Spleen (tissue), 11 donors: ENCODE measurements at regions not wholly inside any gene's neighbourhood (a gene's known extent, or its start where the extent isn't known, plus 50 kb on each side); places are given as distances from the start of the nearest gene placed in this dataset.
"Not testable (repeated sequence)": the region's sequence is repeated elsewhere in the genome, so short reads cannot be mapped to it uniquely, and the experiment has no call there.

Source experiments
- DNase-seq: peaks from one replicate; pipeline ENCODE4 v3.0.0-alpha.2; 2020
- H3K27ac ChIP-seq, 8 donors: fragments of 200-600 bp; sonication (generic) in 7 of 8; 1 replicate in 4 of 8; 2 replicates in 4 of 8; pipeline versions ENCODE4 v1.5.0 to v1.8.0; 2016 to 2021; ENCODE audit warnings: inconsistent platforms in 4 of 8, mild to moderate bottlenecking in 4 of 8, moderate library complexity in 1 of 8
- H3K27me3 ChIP-seq, 7 donors: fragments of 200-600 bp; sonication (generic) in 6 of 7; replicated peaks in 1 of 7; 1 replicate in 4 of 7; 2 replicates in 3 of 7; pipeline versions ENCODE4 v1.5.0 to v1.8.0; 2016 to 2021; ENCODE audit warnings: inconsistent platforms in 3 of 7, mild to moderate bottlenecking in 1 of 7
- H3K36me3 ChIP-seq, 6 donors: fragments of 200-600 bp; sonication (generic) in 5 of 6; 1 replicate in 4 of 6; 2 replicates in 2 of 6; pipeline versions ENCODE4 v1.5.0 to v1.8.0; 2016 to 2021; ENCODE audit warnings: inconsistent platforms in 2 of 6
- H3K4me1 ChIP-seq, 6 donors: fragments of 200-600 bp; sonication (generic) in 5 of 6; 1 replicate in 3 of 6; 2 replicates in 3 of 6; pipeline versions ENCODE4 v1.5.0 to v1.8.0; 2016 to 2021; ENCODE audit warnings: inconsistent platforms in 3 of 6
- H3K4me3 ChIP-seq, 8 donors: fragments of 200-600 bp; sonication (generic) in 7 of 8; 1 replicate in 4 of 8; 2 replicates in 4 of 8; pipeline versions ENCODE4 v1.5.0 to v1.8.0; 2016 to 2021; ENCODE audit warnings: inconsistent platforms in 4 of 8, mild to moderate bottlenecking in 4 of 8, moderate library complexity in 2 of 8
- H3K9me3 ChIP-seq, 8 donors: fragments of 200-600 bp; sonication (generic) in 7 of 8; 1 replicate in 4 of 8; 2 replicates in 4 of 8; pipeline versions ENCODE4 v1.5.0 to v1.8.0; 2016 to 2021; ENCODE audit warnings: inconsistent platforms in 4 of 8
- CTCF ChIP-seq, 11 experiments: fragments of 200-600 bp in 7 of 11; fragments of 450-650 bp in 4 of 11; sonication (generic) in 4 of 11; IDR thresholded peaks in 8 of 11; conservative IDR thresholded peaks in 3 of 11; 1 replicate in 7 of 11; 2 replicates in 4 of 11; pipeline versions ENCODE4 v1.4.0 to v1.8.0; 2016 to 2021; ENCODE audit warnings: antibody characterized with exemption in 11 of 11, inconsistent platforms in 4 of 11, mild to moderate bottlenecking in 1 of 11
- POLR2A ChIP-seq, 3 donors: fragments of 450-650 bp; IDR thresholded peaks; one replicate each; pipeline ENCODE4 v1.5.1; 2017; ENCODE audit warnings: antibody characterized with exemption in 3 of 3, mild to moderate bottlenecking in 1 of 3
- POLR2AphosphoS5 ChIP-seq, 3 donors: sonication (generic); formaldehyde crosslinking; IDR thresholded peaks; one replicate each; pipeline ENCODE4 v1.5.1; 2017; ENCODE audit warnings: antibody characterized with exemption in 3 of 3
- WGBS, 5 donors: extraction: QIAGEN DNeasy Blood & Tissue Kit in 3 of 5; methylation state at CpG; one replicate each; pipeline versions ENCODE4 v1.1.5 to v1.1.7; 2013 to 2018; 5-methylcytosine and 5-hydroxymethylcytosine counted together
- intact Hi-C: fragments of 100-400 bp; cut with DNase I; formaldehyde crosslinking; loops from one replicate; pipeline ENCODE4 v1.15.0; 2023; ENCODE audit warnings: low total_unique reads
- donor health status: healthy with polysubstance abuse.
- donor health status: DM: no; HTN: no; CAD: no; lungs with moderate emphysema.
- donor health status: DM: no; HTN: no; CAD: no.
- donor health status: Bipolar disorder and iron deficiency.
- donor health status: healthy.
- donor health status: DM: no; HTN: no; CAD: no.
- donor health status: DM: yes; HTN: yes; CAD: no.

- no peaks in the 10 kb centered on the region for H3K4me1 ChIP-seq
- no peak overlapping the region for H3K27ac ChIP-seq
- no peaks in the 10 kb centered on the region for H3K27me3 ChIP-seq
- H3K4me3 ChIP-seq, result no peak overlapping the region
- no peak for TF ChIP-seq POLR2A (IDR thresholded peaks at IDR 0.05)
- TF ChIP-seq CTCF (IDR thresholded peaks at IDR 0.05 in 8 of 11, conservative IDR thresholded peaks at IDR 0.05 in 3 of 11), result no peak
- no peak for TF ChIP-seq POLR2AphosphoS5 (IDR thresholded peaks at IDR 0.05)
- H3K36me3 ChIP-seq, result no peaks in the 10 kb centered on the region
- no peak for DNase-seq
- peaks cover 9 to 70% (median 61%) of the 10 kb centered on the region in 8 donors for H3K9me3 ChIP-seq
- intact Hi-C loops, result no loop called here
- 55 to 61% (median 59%) methylated on average over 4 of the region's 4 CpGs for WGBS, 5 donors
These were observed 4202.2 kb upstream of the OR11H1 start for GRCh38 chr22:11325767-11326166.

DNA sequence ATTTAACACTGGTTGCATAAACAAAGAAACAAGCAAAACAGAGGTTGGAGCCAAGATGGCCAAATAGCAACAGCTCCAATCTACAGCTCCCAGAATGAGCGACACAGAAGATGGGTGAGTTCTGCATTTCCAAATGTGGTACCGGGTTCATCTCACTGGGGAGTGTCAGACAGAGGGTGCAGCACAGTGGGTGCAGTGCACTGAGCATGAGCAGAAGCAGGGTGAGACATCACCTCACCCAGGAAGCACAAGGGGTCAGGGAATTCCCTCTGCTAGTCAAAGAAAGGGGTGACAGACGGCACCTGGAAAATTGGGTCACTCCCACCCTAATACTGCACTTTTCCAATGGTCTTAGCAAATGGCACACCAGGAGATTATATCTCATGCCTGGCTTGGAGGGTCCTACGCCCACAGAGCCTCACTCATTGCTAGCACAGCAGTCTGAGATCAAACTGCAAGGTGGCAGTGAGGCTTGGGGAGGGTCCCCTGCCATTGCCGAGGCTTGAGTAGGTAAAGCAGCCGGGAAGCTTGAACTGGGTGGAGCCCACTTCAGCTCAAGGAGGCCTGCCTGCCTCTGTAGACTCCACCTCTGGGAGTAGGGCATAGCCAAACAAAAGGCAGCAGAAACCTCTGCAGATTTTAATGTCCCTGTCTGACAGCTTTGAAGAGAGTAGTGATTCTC lies 4186.5 kb upstream of the OR11H1 start:
- WGBS, 5 donors, result 58 to 67% (median 62%) methylated on average over 6 of the region's 6 CpGs
- intact Hi-C loops, DNase-seq, H3K27ac ChIP-seq, H3K27me3 ChIP-seq, H3K4me3 ChIP-seq, H3K36me3 ChIP-seq, H3K4me1 ChIP-seq: not testable (repeated sequence)
- H3K9me3 ChIP-seq, result peaks cover 6 to 90% (median 45%) of the 10 kb centered on the region in 8 donors

DNA sequence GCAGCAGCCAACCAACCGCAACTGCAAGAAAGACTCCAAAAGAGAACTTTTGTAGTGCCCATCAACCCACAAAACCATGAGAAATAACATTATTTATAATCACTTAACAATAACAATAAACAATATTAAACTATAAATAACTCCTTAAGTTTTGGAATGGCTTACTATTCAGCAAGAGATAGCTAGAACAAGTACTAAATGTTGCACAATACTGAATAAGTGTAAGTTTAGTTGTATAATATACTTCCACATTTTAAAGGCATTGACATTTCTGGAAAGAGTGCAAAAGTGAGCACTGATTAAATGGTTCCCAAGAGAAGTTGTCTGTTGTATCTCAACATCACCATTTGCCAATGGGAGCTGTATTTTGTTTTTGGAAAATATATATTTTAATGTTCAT lies 4176.8 kb upstream of the OR11H1 start:
- H3K9me3 ChIP-seq, result peaks cover 0 to 87% (median 70%) of the 10 kb centered on the region in 8 donors
- H3K36me3 ChIP-seq, H3K27ac ChIP-seq, H3K4me3 ChIP-seq, H3K27me3 ChIP-seq, DNase-seq, intact Hi-C loops, H3K4me1 ChIP-seq: not testable (repeated sequence)
- WGBS, 5 donors, result 38 to 52% (median 48%) methylated on average over 1 of the region's 1 CpG

DNA sequence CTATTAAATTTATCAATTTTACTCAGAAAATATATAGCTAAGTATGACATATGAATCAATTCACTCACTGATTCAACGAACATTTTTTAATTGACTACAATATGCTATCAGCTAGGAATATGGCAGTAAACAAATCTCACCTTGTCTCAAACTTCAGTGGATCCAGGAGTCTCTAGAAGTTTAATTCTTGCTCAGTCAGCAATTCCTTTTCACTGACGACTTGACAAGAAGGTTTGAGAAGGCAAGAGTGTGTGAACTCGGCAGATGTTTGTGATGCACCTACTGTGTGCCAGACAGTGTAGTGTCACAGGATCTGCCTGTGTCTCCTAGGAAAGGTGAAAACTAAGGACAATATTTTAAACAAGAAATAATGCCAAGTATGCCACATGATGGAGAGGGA lies 4175.7 kb upstream of the OR11H1 start:
- H3K27me3 ChIP-seq, H3K36me3 ChIP-seq, H3K4me1 ChIP-seq, H3K4me3 ChIP-seq, DNase-seq, intact Hi-C loops, H3K27ac ChIP-seq: not testable (repeated sequence)
- WGBS, 5 donors, result 56 to 65% (median 61%) methylated on average over 3 of the region's 3 CpGs
- H3K9me3 ChIP-seq, result peaks cover 0 to 85% (median 67%) of the 10 kb centered on the region in 8 donors

DNA sequence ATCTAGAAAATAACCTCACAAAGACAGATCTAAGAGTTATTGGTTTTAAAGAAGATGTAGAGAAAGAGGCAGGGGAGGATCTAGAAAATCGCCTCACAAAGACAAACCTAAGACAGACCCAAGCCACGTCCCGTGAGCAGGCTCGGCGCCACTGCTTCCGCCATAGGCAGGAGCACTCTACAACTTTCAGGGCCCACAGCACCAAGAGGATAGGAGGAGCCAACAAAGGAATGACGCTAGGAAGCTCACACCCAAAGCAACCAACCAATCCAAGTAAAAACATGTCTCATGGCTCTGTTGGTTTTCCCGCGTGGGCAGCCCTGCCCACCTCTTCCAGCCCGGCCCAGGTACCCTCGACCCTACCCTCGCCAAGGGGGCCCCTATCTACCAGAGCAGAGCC lies 4167.4 kb upstream of the OR11H1 start:
- WGBS, 5 donors, result 60 to 70% (median 65%) methylated on average over 12 of the region's 12 CpGs
- no peak overlapping the region for H3K27ac ChIP-seq
- H3K4me1 ChIP-seq, result no peaks in the 10 kb centered on the region
- intact Hi-C loops, result no loop called here
- DNase-seq, result no peak
- no peaks in the 10 kb centered on the region for H3K36me3 ChIP-seq
- H3K4me3 ChIP-seq, result no peak overlapping the region
- no peak for TF ChIP-seq POLR2AphosphoS5 (IDR thresholded peaks at IDR 0.05)
- no peak for TF ChIP-seq POLR2A (IDR thresholded peaks at IDR 0.05)
- TF ChIP-seq CTCF (IDR thresholded peaks at IDR 0.05 in 8 of 11, conservative IDR thresholded peaks at IDR 0.05 in 3 of 11), result no peak
- H3K9me3 ChIP-seq, result peaks cover 0 to 80% (median 68%) of the 10 kb centered on the region in 8 donors
- H3K27me3 ChIP-seq, result no peaks in the 10 kb centered on the region

- DNase-seq, H3K36me3 ChIP-seq, H3K27me3 ChIP-seq, H3K4me1 ChIP-seq, intact Hi-C loops, H3K27ac ChIP-seq, H3K4me3 ChIP-seq: not testable (repeated sequence)
- WGBS, 5 donors, result 73 to 76% (median 76%) methylated on average over 10 of the region's 10 CpGs
- peaks cover 0 to 81% (median 73%) of the 10 kb centered on the region in 8 donors for H3K9me3 ChIP-seq
These were observed 4166.5 kb upstream of the OR11H1 start for GRCh38 chr22:11361496-11361895.

- WGBS, 5 donors, result 75 to 84% (median 77%) methylated on average over 1 of the region's 2 CpGs
- H3K27ac ChIP-seq, H3K36me3 ChIP-seq, H3K27me3 ChIP-seq, H3K4me3 ChIP-seq, H3K4me1 ChIP-seq, DNase-seq, intact Hi-C loops: not testable (repeated sequence)
- peaks cover 0 to 67% (median 56%) of the 10 kb centered on the region in 8 donors for H3K9me3 ChIP-seq
These were observed 4158.2 kb upstream of the OR11H1 start for GRCh38 chr22:11369612-11370307.

- H3K27ac ChIP-seq, intact Hi-C loops, H3K4me3 ChIP-seq, H3K4me1 ChIP-seq, DNase-seq, H3K27me3 ChIP-seq, H3K36me3 ChIP-seq: not testable (repeated sequence)
- WGBS, 5 donors, result no CpG with 5 or more reads among the region's 1 CpG
- peaks cover 0 to 70% (median 59%) of the 10 kb centered on the region in 8 donors for H3K9me3 ChIP-seq
These were observed 4157.7 kb upstream of the OR11H1 start for GRCh38 chr22:11370311-11370710.
